HG02884 (cell line): ENCODE measurements at regions not wholly inside any gene's neighbourhood (a gene's known extent, or its start where the extent isn't known, plus 50 kb on each side); places are given as distances from the start of the nearest gene placed in this dataset.

Source experiments
- ATAC-seq: cut with Tn5 transposase; IDR thresholded peaks from one replicate; pipeline ENCODE4 v1.9.1; 2021; ENCODE audit warnings: mild to moderate bottlenecking, moderate library complexity; ENCODE audit not compliant: unreplicated experiment

DNA sequence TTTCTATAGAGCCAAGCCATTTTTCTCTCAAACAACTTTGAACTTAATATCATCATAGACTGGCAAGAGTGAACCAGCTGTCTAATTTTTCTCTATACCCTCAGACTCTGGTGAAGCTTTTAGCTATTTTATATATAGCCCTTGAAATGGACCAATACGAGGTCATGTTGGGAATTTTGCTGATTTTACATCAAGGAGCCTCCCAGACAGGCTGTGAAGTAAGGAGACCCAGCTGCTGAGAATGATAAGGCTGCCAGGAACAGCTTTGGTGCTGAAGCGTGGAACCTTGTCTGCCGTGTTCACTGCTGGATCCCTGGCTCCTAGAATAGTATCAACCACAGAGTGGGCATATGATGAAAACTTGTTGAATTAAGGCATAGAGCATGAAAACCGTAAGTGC lies 326.2 kb upstream of the NAV3 start:
- ATAC-seq, result no peak

- no peak for ATAC-seq
Observed at GRCh38 chr12:77500089-77500488, 330.6 kb upstream of the NAV3 start.

GRCh38 chr12:77497647-77498046 lies 333.0 kb upstream of the NAV3 start:
- no peak for ATAC-seq

DNA sequence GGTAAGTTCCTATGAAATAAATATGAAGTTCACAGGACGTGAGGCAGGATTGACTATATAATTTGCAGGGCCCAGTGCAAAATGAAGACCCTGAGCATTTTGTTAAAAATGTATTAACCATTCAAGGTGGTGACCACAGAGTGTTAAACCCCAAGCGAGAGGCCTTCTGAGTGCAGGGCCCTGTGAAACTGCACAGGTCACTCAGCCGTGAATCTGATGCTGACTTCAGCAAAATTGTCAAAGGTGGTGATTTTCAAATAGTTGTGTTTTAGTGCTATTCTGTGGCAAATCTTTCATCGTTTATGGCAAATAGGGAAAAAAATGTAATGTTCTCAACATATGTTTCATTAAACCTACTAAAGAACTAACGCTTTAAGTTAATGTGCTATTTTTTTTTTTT lies 334.0 kb upstream of the NAV3 start:
- ATAC-seq, result no peak

GRCh38 chr12:77494296-77494695 lies 336.4 kb upstream of the NAV3 start:
- no peak for ATAC-seq

GRCh38 chr12:77493302-77494168 lies 337.2 kb upstream of the NAV3 start:
- no peak for ATAC-seq

- no peak for ATAC-seq
Observed at GRCh38 chr12:77492536-77492935, 338.2 kb upstream of the NAV3 start.

- ATAC-seq, result no peak
Observed at GRCh38 chr12:77489331-77489970, 341.2 kb upstream of the NAV3 start.

DNA sequence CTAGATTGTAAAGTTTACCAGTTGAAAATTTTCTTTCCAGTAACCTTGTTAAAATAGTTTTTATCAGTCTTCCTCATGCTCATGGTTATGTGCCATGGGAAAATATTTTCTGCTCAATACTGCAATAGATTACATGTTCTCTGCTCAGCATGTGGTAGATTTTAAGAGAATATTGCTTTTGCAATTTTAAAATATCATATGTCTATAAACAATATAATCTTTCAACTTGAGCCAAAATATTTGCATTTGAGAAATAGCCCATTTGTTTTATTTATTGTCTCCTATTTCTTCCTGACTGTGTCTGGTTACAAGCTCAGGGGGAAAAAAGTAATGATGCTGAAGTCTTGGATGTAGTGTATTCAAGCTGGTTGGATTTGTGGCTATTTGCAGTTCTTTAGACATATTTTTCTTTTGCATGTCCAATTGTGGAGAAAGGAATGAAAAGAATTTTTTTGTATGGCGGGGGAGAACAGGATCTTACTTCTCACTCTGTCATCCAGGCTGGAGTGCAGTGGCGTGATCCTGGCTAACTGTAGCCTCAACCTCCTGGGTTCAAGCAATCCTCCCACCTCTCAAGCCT lies 342.6 kb upstream of the NAV3 start:
- ATAC-seq, result no peak

DNA sequence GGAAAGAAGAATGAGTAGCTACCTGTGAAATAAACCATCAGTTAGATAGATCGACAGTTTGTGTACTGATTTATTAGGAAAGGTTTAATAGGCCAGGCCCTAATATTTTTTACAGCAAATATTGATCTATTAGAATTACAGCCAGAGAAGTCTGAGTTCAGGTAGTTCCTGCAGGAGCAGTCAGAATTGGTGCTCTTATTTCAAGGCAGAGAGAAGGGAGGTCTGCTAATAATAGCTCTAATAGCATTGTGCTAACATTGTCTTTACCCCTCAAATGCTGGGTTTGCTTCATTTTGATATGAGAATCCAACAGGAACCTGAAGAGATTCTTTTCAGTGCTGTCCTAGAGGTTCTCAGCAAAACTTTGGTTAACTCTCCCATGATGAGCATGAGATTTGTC lies 343.8 kb upstream of the NAV3 start:
- no peak for ATAC-seq

GRCh38 chr12:77485961-77486854 lies 344.5 kb upstream of the NAV3 start:
- ATAC-seq, result no peak

- no peak for ATAC-seq
Observed at GRCh38 chr12:77481687-77482086, 349.0 kb upstream of the NAV3 start.

- ATAC-seq, result no peak
Observed at GRCh38 chr12:77477907-77478533, 352.7 kb upstream of the NAV3 start.

GRCh38 chr12:77471801-77472200 lies 358.9 kb upstream of the NAV3 start:
- no peak for ATAC-seq

DNA sequence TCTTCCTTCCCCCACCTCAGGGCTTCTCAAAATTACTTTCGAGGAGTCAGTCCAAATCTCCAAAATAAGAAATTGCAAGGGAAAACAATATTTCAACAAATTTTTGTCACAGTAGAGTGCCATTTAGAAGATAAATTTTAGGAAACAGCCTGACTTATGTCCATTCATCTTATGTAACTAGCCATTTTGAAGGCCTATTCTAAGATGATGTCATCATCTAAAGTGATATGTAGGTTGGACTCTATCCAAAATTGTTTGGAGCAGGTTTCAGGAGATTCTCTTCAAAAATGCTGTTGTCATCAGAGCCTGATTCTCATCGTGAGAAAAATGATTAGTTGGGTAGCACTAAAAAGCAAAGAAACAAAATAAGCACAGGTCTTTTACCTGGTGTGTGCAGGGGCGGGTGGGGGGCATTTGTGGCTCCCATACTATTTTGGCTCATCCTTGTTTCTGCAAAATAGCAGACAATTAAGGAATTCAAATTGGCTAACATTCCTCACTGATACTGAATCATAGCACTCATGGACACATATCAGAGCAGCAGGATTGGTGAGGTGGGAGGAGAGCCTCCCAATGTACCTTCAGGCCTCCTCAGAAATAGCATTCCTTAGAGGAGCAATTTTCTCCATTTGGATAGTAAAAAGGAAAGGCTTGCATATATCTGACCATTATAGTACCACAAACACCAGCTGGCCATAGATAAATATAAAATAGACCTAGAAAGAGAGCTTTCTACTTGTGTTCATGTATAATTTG lies 360.9 kb upstream of the NAV3 start:
- ATAC-seq, result no peak

GRCh38 chr12:77442633-77443032 lies 377.3 kb upstream of the E2F7 start:
- no peak for ATAC-seq

GRCh38 chr12:77439749-77440148 lies 374.4 kb upstream of the E2F7 start:
- no peak for ATAC-seq

- no peak for ATAC-seq
Observed at GRCh38 chr12:77438644-77439043, 373.3 kb upstream of the E2F7 start.

DNA sequence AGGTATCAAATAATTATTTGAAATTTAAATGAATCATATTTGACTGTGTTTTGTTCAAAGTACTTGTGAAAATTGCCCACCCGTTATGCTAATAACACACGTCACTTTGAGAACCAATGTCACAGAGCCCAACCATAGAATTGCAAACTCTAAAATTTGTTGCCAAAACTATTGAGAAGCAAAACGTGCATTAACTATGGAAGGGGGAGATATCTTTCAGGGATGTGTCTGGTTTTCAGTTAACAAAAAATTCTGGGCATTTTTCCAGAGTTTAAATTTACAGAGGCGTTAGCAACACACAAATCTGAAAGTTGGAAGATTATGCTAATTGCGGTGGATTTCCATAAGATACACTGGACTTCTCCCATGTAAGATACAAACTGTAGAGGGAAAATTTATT lies 371.8 kb upstream of the E2F7 start:
- ATAC-seq, result no peak
